HG02870 (cell line): ENCODE measurements at regions not wholly inside any gene's neighbourhood (a gene's known extent, or its start where the extent isn't known, plus 50 kb on each side); places are given as distances from the start of the nearest gene placed in this dataset.

Source experiments
- ATAC-seq: cut with Tn5 transposase; IDR thresholded peaks from one replicate; pipeline ENCODE4 v1.9.1; 2021; ENCODE audit warnings: mild to moderate bottlenecking, moderate library complexity; ENCODE audit not compliant: unreplicated experiment

- ATAC-seq = no peak
These were observed 171.7 kb upstream of the PHF14 start for GRCh38 chr7:10802011-10802410.

- no peak for ATAC-seq
These were observed 171.1 kb upstream of the PHF14 start for GRCh38 chr7:10802526-10802925.

GRCh38 chr7:10803720-10804119 is 170.0 kb upstream of the PHF14 start:
- no peak for ATAC-seq

DNA sequence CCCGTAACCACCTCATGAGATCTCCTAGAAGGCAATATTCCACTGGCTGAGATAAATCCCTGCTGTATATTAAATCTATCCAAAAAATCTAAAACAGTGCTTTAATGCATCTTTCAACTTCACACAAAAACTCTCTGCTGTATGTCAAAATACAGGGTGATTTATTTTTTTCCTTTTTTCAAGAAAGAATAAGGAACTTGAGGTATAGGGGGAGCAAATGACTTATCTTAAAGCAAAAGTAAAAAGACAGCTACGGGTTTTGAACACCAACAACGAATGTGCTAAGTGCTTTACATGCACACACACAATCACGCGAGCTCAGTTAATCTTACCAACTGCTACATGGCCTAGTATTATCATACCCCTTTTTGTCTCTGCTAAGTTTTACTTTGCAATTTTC is 168.9 kb upstream of the PHF14 start:
- no peak for ATAC-seq

DNA sequence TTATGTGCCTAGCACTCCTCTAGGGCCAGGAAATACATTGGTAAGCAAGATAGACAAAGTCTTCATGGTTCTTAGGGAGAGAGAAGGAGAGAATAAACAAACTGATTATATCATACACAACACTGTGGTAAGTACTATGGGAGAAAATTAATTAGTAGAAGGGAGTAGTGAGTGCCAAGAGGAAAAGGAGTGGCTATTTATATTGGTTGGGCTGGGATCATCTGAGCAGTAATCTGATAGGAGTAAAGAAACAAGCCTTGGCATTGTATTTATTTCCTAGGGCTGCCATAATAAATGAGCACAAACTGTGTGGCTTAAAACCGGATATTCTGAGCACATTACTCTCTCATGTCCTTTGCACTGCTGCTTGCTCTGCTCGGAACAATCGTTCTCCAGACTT is 158.1 kb upstream of the PHF14 start:
- no peak for ATAC-seq

DNA sequence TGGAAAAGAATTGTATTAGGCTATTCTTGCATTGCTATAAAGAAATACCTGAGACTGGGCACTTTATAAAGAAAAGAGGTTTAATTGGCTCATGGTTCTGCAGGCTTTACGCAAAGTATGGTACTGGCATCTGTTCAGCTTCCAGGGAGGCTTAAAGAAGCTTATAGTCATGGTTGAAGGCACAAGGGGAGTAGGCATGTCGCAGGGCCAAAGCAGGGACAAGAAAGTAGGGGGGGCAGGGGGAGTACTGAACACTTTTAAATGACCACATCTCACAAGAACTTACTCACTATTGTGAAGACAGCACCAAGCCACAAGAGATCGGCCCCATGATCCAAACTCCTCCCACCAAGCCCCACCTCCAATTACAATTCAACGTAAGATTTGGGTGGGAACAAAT is 152.5 kb upstream of the PHF14 start:
- ATAC-seq = no peak

DNA sequence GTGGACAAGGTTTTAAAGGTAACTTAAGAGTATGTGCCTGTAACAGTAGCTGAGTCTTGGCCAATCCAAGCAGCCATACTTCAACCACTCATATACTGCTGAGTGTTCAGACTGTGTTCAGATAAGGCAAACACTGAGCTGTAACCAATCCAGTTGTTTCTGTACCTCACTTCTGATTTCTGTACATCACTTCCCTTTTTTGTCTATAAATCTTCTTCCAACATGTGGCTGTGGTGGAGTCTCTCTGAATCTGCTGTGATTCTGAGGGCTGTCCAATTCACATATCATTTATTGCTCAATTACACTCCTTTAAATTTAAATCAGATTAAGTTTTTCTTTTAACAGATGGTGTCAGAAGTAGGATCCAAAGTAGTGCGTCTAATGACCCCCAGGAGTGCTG is 149.5 kb upstream of the PHF14 start:
- no peak for ATAC-seq

DNA sequence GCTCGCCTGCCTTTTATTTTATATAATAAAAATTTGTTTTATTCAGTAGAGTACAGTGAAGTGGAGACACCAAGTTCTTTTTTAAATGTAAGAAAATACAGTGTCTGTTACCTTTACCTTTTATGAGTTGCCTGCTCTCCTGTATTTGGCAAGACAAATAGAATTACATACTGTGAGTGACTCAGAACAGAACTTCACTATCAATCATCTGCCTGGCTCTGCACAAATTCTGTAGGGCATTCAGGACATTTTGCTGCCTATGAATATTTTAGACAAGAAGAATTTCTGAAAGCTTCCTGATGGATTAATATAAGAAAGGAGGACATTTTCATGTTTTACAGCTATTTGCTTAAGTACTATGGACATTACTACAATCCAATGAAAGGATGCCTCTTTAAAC is 135.4 kb upstream of the PHF14 start:
- ATAC-seq = no peak

- no peak for ATAC-seq
These were observed 128.4 kb upstream of the PHF14 start for GRCh38 chr7:10845225-10845624.

DNA sequence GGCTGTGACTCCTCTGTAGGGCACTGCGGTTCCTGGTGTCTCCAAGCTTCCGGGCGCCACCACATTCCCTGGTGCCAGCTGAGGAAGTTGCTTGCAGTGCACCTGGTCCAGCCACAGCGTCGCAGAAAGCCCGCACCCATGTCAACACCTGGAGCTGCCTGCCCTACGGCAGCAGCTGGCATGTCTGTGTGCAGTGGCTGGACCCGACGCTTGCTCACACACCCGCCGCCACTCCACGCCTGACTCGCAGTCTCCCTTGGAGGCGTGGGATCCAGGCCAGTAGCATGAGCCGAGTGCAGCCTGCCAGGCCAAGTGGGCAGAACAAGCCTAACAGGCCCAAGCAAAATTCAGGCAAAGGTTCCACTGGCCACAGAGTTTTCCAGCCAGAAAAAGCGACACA is 118.1 kb upstream of the PHF14 start:
- ATAC-seq = no peak

DNA sequence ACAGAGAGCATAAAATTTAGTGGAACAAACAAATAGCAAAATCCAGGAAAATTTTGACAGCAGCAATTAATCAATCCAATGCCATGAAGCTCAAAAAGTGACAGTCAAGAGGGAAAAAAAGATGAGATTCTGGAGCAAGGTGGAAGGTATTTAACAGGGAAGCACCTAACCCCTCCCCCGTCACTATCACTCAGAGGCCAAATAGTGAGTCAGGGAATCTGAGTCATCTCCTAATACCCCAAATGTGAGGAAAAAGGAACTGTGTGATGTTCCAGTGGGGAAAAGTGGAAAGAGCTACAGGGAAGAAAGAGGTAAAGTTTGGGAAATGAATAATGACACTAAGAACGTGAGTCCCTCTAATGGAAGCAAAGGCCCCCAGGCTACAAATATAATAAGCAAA is 113.2 kb upstream of the PHF14 start:
- ATAC-seq = no peak

- no peak for ATAC-seq
These were observed 110.2 kb upstream of the PHF14 start for GRCh38 chr7:10863476-10863875.

- no peak for ATAC-seq
These were observed 99.0 kb upstream of the PHF14 start for GRCh38 chr7:10874666-10875065.

GRCh38 chr7:10875080-10875479 is 98.6 kb upstream of the PHF14 start:
- no peak for ATAC-seq

DNA sequence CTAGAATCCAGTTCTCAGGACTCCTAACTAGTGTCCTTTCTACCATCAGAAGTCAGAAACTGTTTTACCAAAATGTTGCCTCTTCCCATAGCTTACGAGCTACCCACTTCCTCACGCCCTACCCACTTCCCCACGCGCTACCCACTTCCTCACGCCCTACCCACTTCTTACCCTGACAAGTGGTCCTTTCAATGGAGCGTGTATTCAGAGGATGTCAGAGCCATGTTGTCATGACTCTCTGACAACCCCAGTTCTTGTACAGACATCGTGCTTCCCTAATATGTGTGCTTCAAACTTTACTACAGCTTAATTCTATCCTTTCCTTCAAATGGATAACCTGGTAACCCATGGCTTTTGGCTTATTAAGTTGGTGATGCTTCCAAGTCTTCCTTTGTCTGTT is 84.8 kb upstream of the PHF14 start:
- peak; percentile 25 for ATAC-seq

GRCh38 chr7:10889266-10889898 is 84.3 kb upstream of the PHF14 start:
- ATAC-seq = peak; percentile 94

DNA sequence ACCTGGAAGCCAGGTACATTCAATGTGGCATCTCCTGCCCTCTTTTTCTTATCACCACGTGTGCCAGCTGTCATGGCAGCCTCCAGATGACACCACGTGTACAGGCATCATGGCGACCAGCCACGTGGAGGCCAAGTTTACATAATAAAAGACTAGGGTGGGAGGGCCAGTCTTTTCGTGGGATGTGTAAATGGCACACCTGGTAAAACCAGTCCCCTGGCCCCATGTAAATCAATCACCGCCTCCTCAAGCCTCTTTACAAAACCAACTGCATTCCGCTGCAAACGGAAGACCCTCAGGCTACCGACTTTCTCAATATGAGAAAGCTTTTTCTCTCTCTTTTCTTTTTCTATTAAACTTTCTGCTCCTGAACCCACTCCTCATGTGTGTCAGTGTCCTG is 65.1 kb upstream of the PHF14 start:
- no peak for ATAC-seq

GRCh38 chr7:10910447-10910846 is 63.2 kb upstream of the PHF14 start:
- ATAC-seq = no peak

- no peak for ATAC-seq
These were observed 61.6 kb upstream of the PHF14 start for GRCh38 chr7:10912077-10912476.

DNA sequence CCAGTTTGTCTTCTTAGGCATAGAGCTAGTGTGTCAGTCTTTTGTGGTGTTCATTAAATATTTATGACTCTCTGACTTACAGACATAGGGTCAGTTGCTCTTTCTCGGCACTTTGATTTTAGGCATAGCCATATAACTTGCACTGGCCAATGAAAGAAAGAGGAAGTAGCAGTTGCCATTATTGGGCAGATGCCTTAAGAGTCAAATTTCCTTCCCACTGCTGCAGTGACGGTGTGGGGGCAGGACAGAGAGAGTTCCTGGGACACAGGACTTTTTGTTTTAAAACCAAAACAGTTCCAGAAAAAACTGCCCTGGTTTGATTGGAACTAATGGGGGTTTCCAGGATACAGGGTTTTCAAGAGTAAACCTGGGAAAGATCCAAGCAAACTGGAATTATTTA is 60.2 kb upstream of the PHF14 start:
- no peak for ATAC-seq

- ATAC-seq = no peak
These were observed 55.5 kb upstream of the PHF14 start for GRCh38 chr7:10918093-10918590.

- no peak for ATAC-seq
These were observed 53.7 kb upstream of the PHF14 start for GRCh38 chr7:10919923-10920322.
